VCaP (cell line): ENCODE measurements at regions not wholly inside any gene's neighbourhood (a gene's known extent, or its start where the extent isn't known, plus 50 kb on each side); places are given as distances from the start of the nearest gene placed in this dataset.

Source experiments
- H3K27ac ChIP-seq: fragments of 450-650 bp; 2 replicates; pipeline ENCODE4 v1.5.1; 2017
- TF ChIP-seq, protein P1 (sequence below): fragments of 450-650 bp; conservative IDR thresholded peaks from 2 replicates; pipeline ENCODE4 v1.5.1; 2017; ENCODE audit warnings: mild to moderate bottlenecking, moderate library complexity

DNA sequence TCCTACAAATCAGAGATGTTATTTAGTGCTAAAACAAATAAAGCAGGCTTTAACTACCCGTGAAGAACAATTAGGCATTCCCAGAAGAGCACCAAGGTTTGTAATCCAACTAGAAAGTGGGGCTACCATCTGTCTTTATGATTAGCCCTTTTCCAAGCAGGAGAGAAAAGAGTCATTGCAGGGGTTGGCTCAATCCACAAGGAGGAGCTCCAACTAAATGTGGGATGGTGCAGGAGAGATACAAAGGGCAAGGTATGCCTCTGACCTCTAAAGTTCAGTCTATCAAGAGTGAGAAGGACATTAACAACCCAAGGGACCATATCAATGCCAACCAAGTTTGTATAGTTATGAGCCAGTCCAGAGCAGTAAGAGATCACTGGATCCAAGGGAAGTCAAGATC, 382.7 kb upstream of the DUSP10 start:
- TF ChIP-seq, protein P1, sequence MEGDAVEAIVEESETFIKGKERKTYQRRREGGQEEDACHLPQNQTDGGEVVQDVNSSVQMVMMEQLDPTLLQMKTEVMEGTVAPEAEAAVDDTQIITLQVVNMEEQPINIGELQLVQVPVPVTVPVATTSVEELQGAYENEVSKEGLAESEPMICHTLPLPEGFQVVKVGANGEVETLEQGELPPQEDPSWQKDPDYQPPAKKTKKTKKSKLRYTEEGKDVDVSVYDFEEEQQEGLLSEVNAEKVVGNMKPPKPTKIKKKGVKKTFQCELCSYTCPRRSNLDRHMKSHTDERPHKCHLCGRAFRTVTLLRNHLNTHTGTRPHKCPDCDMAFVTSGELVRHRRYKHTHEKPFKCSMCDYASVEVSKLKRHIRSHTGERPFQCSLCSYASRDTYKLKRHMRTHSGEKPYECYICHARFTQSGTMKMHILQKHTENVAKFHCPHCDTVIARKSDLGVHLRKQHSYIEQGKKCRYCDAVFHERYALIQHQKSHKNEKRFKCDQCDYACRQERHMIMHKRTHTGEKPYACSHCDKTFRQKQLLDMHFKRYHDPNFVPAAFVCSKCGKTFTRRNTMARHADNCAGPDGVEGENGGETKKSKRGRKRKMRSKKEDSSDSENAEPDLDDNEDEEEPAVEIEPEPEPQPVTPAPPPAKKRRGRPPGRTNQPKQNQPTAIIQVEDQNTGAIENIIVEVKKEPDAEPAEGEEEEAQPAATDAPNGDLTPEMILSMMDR = peak; percentile 24; the same call in 1 of the 2 replicates

GRCh38 chr1:222123111-222123510, 381.2 kb upstream of the DUSP10 start:
- no peak overlapping the region for H3K27ac ChIP-seq
- TF ChIP-seq, protein P1 = no peak

More for the DNA sequence above, 382.7 kb upstream of the DUSP10 start:
- H3K27ac ChIP-seq = no peak overlapping the region

DNA sequence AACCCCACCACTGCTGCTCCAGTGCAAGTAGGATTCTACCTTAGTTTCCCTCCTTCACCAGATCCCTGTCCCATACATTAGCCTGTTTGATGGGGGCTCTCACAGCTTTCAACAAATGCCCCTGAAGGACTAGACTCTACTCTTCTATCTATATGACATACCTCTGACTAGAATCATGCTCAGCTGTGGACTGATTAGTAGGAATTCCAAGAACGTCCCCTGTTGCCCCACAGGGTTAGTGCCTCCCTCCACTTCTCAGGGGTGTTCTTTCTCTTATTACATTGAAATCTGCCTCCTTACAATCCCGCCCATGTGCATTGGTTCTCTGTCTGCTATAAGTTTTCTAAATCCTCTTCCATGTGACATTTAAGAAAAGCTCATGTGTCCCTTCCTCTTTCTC, 375.9 kb upstream of the DUSP10 start:
- TF ChIP-seq, protein P1 = no peak
- no peak overlapping the region for H3K27ac ChIP-seq

- no peak overlapping the region for H3K27ac ChIP-seq
- TF ChIP-seq, protein P1 = no peak
These were observed 372.8 kb upstream of the DUSP10 start for GRCh38 chr1:222114536-222115156.

DNA sequence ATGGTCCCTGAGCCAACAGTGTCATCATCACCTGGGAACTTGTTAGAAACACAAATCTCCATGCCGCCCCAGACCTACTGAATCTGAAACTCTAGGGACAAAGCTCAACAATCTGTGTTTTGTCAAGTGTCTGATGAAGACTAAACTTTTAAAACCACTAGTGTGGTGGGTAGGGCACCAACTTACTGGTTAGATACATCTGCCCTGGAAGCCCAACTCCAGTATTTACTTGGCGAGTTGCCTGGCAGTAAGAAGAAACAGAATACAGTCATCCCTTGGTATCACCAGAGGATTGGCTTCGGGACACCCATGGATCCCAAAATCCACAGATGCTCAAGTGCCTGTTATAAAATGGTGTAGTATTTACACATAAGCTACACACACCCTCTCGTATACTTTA, 367.9 kb upstream of the DUSP10 start:
- no peak overlapping the region for H3K27ac ChIP-seq
- TF ChIP-seq, protein P1 = no peak

GRCh38 chr1:222107975-222108374, 366.1 kb upstream of the DUSP10 start:
- TF ChIP-seq, protein P1 = no peak
- H3K27ac ChIP-seq = no peak overlapping the region

DNA sequence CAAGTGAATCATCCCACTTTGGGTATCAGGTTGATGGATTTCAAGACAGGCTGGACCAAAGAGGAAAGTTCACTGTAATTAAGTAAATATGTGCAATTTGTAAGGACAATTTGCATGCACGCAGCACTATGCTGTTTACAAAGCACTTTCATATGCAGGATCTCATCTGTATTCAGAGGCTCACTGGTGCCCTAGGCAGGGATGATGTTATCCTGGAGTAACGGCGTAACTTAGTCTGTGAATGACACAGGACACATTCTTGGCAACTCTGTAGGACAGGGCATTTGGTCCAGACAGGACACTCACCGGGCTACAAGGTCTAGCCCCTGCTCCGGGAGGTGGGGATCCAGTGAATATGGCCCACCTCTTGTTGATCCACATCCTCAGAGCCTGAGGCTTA, 365.4 kb upstream of the DUSP10 start:
- no peak overlapping the region for H3K27ac ChIP-seq
- TF ChIP-seq, protein P1 = no peak
